Pancreas (tissue), 10 donors: ENCODE measurements at regions not wholly inside any gene's neighbourhood (a gene's known extent, or its start where the extent isn't known, plus 50 kb on each side); places are given as distances from the start of the nearest gene placed in this dataset.

Experiments used
- ATAC-seq, 4 donors: fragments of 200-7000 bp; cut with Tn5 transposase; one replicate each; pipeline versions ENCODE4 v1.8.0 to v1.9.1; 2020; ENCODE audit warnings: mild to moderate bottlenecking in 4 of 4, moderate library complexity in 4 of 4
- DNase-seq, 6 donors: peaks; one replicate each; pipeline ENCODE4 v3.0.0-alpha.2; 2020
- FAIRE-seq: peaks from 2 replicates; lab custom pipeline; 2012; peaks lifted over from hg19 to GRCh38; lab: Jason Lieb, UNC
- H3K27ac ChIP-seq, 4 donors: fragments of 200-600 bp; sonication (generic); 1 replicate in 3 of 4; 2 replicates in 1 of 4; pipeline versions ENCODE4 v1.5.0 to v1.8.0; 2020
- H3K27me3 ChIP-seq, 4 donors: fragments of 200-600 bp; one replicate each; pipeline ENCODE4 v1.8.0; 2021
- H3K36me3 ChIP-seq, 3 donors: fragments of 200-600 bp; sonication (generic) in 1 of 3; one replicate each; pipeline versions ENCODE4 v1.5.0 to v1.8.0; 2020 to 2021
- H3K4me1 ChIP-seq, 3 donors: fragments of 200-600 bp; one replicate each; pipeline ENCODE4 v1.8.0; 2021
- H3K4me3 ChIP-seq, 4 donors: fragments of 200-600 bp; sonication (generic) in 2 of 4; one replicate each; pipeline versions ENCODE4 v1.5.0 to v1.8.0; 2020 to 2021
- H3K9me3 ChIP-seq, 4 donors: fragments of 200-600 bp; one replicate each; pipeline ENCODE4 v1.8.0; 2021
- WGBS, 2 donors: extraction: QIAGEN DNeasy Blood & Tissue Kit; methylation state at CpG; one replicate each; pipeline ENCODE4 v1.1.7; 2013; 5-methylcytosine and 5-hydroxymethylcytosine counted together
- intact Hi-C, 3 donors: fragments of 100-400 bp; cut with DNase I; formaldehyde crosslinking; loops; one replicate each; pipeline versions ENCODE4 v1.11.1 to v1.14.2; 2022
- TF ChIP-seq, protein P1 (sequence below), 4 donors: fragments of 200-600 bp; sonication (generic) in 3 of 4; IDR thresholded peaks; one replicate each; pipeline versions ENCODE4 v1.5.0 to v1.8.0; 2021; ENCODE audit warnings: antibody characterized with exemption in 4 of 4
- donor health status: healthy with polysubstance abuse.
- donor health status: DM: no; HTN: no; CAD: no; lungs with moderate emphysema.
- donor health status: DM: no; HTN: no; CAD: no.
- donor health status: control.
- donor health status: control.
- donor health status: Bipolar disorder and iron deficiency.
- donor health status: DM: yes; HTN: yes; CAD: no.
- donor health status: DM: no; HTN: no; CAD: no.
- donor health status: DM: no; HTN: no; CAD: no.
- donor health status: DM: yes; HTN: yes; CAD: no.

DNA sequence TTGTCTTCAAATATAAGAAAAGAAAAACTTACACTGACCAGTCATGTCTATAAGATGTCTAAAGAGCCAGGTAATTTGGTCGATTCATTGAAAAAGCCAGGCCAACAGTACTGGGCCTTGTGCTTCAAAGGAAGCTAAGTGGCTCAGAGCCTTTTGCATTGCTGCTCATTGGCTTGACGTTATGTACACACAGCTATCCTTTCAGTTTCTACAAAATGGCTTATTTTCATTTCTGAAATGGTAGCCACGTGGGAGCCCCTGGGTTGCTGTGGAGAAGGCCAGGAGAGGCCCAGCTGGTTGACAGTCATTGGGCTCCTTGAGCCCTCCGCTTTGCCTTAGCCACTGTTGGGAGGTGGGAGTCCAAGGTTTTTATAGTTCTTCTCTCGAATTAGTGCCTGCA is 199.1 kb upstream of the CXorf66 start:
- intact Hi-C loops = no loop called here
- WGBS, 2 donors = 47 to 50% methylated on average over 5 of the region's 5 CpGs
- ATAC-seq = no peak
- no peaks in the 10 kb centered on the region for H3K36me3 ChIP-seq
- H3K27ac ChIP-seq = no peak overlapping the region
- H3K4me3 ChIP-seq = no peak overlapping the region
- DNase-seq = no peak
- TF ChIP-seq, protein P1, sequence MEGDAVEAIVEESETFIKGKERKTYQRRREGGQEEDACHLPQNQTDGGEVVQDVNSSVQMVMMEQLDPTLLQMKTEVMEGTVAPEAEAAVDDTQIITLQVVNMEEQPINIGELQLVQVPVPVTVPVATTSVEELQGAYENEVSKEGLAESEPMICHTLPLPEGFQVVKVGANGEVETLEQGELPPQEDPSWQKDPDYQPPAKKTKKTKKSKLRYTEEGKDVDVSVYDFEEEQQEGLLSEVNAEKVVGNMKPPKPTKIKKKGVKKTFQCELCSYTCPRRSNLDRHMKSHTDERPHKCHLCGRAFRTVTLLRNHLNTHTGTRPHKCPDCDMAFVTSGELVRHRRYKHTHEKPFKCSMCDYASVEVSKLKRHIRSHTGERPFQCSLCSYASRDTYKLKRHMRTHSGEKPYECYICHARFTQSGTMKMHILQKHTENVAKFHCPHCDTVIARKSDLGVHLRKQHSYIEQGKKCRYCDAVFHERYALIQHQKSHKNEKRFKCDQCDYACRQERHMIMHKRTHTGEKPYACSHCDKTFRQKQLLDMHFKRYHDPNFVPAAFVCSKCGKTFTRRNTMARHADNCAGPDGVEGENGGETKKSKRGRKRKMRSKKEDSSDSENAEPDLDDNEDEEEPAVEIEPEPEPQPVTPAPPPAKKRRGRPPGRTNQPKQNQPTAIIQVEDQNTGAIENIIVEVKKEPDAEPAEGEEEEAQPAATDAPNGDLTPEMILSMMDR (IDR thresholded peaks at IDR 0.05) = no peak
- FAIRE-seq = no peak
- H3K9me3 ChIP-seq = no peaks in the 10 kb centered on the region
- no peaks in the 10 kb centered on the region for H3K4me1 ChIP-seq
- no peaks in the 10 kb centered on the region for H3K27me3 ChIP-seq

- Histone ChIP-seq H3K4me3 (no peak overlapping the region), H3K27ac (no peak overlapping the region), H3K4me1 (no peaks in the 10 kb centered on the region), H3K9me3 (no peaks in the 10 kb centered on the region), H3K36me3 (no peaks in the 10 kb centered on the region), H3K27me3 (no peaks in the 10 kb centered on the region)
- DNase-seq (no peak), FAIRE-seq (no peak), ATAC-seq (no peak)
- intact Hi-C loops = no loop called here
- 68 to 71% methylated on average over 3 of the region's 3 CpGs for WGBS, 2 donors
- TF ChIP-seq, protein P1 (IDR thresholded peaks at IDR 0.05) = no peak
Observed at GRCh38 chrX:140163371-140164159, 198.2 kb upstream of the CXorf66 start.

DNA sequence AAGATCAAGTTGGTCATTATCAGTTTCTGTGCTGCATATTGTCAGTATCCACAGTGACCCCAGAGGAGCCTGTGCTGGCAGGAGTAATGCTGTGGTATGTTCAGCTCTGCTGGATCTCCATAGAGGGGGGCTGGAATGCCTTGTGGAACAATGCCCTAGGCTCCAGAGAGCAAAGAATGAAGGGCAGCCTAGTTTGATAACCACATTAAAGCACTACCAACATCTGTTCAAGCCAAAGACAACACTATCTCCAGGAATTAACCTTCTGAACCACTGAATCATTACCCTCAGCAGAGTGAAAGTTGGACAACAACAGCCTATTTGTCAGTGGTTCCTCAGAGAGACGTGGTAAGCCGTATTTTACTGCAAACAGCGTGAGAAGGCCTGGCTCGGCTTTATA is 192.3 kb upstream of the CXorf66 start:
- Histone ChIP-seq H3K27me3 (no peaks in the 10 kb centered on the region), H3K4me1 (no peaks in the 10 kb centered on the region), H3K4me3 (no peak overlapping the region), H3K9me3 (no peaks in the 10 kb centered on the region), H3K36me3 (no peaks in the 10 kb centered on the region), H3K27ac (no peak overlapping the region)
- DNase-seq (no peak), FAIRE-seq (no peak), ATAC-seq (no peak)
- intact Hi-C loops = no loop called here
- 8 to 25% methylated on average over 4 of the region's 4 CpGs for WGBS, 2 donors
- TF ChIP-seq, protein P1 (IDR thresholded peaks at IDR 0.05) = no peak

- WGBS, 2 donors = 44 to 49% methylated on average over 2 of the region's 2 CpGs
- Histone ChIP-seq H3K36me3 (no peaks in the 10 kb centered on the region), H3K27me3 (no peaks in the 10 kb centered on the region), H3K4me1 (no peaks in the 10 kb centered on the region), H3K9me3 (no peaks in the 10 kb centered on the region), H3K27ac (no peak overlapping the region), H3K4me3 (no peak overlapping the region)
- no peak for FAIRE-seq
- TF ChIP-seq, protein P1 (IDR thresholded peaks at IDR 0.05) = no peak
- no peak for ATAC-seq
- no peak for DNase-seq
- intact Hi-C loops = no loop called here
Observed at GRCh38 chrX:140157143-140157542, 191.8 kb upstream of the CXorf66 start.

GRCh38 chrX:140151316-140151715 is 186.0 kb upstream of the CXorf66 start:
- no peak for FAIRE-seq
- no peaks in the 10 kb centered on the region for H3K36me3 ChIP-seq
- DNase-seq = no peak
- H3K4me3 ChIP-seq = no peak overlapping the region
- 53 to 79% methylated on average over 4 of the region's 4 CpGs for WGBS, 2 donors
- no peaks in the 10 kb centered on the region for H3K27me3 ChIP-seq
- no peaks in the 10 kb centered on the region for H3K4me1 ChIP-seq
- no peak for ATAC-seq
- TF ChIP-seq, protein P1 (IDR thresholded peaks at IDR 0.05) = no peak
- intact Hi-C loops = no loop called here
- no peak overlapping the region for H3K27ac ChIP-seq
- H3K9me3 ChIP-seq = no peaks in the 10 kb centered on the region
